Body of pancreas (tissue), 4 donors: ENCODE measurements at regions not wholly inside any gene's neighbourhood (a gene's known extent, or its start where the extent isn't known, plus 50 kb on each side); places are given as distances from the start of the nearest gene placed in this dataset.

ENCODE experiments used
- ATAC-seq: fragments of 150-250 bp; one replicate; pipeline ENCODE4 v1.9.1; 2016
- DNase-seq, 4 donors: peaks; one replicate each; pipeline ENCODE4 v3.0.0-alpha.2; 2019
- H3K27ac ChIP-seq, 4 donors: fragments of 200-600 bp; sonication (generic); 1 replicate in 3 of 4; 2 replicates in 1 of 4; pipeline versions ENCODE4 v1.5.1 to v1.6.1; 2016 to 2019; ENCODE audit warnings: mild to moderate bottlenecking in 1 of 4, mixed read lengths in 1 of 4, moderate library complexity in 1 of 4
- H3K27me3 ChIP-seq, 2 donors: fragments of 200-600 bp; sonication (generic); one replicate each; pipeline ENCODE4 v1.6.0; 2016; ENCODE audit warnings: mild to moderate bottlenecking in 1 of 2
- H3K36me3 ChIP-seq, 2 donors: fragments of 200-600 bp; sonication (generic); replicated peaks in 1 of 2; 2 replicates each; pipeline ENCODE4 v1.5.1; 2016; ENCODE audit warnings: low read depth in 2 of 2; ENCODE audit not compliant: insufficient read depth in 1 of 2
- H3K4me1 ChIP-seq: fragments of 200-600 bp; sonication (generic); one replicate; pipeline ENCODE4 v1.6.0; 2016
- H3K4me3 ChIP-seq, 2 donors: fragments of 200-600 bp; sonication (generic); 1 replicate in 1 of 2; 2 replicates in 1 of 2; pipeline ENCODE4 v1.5.1; 2016 to 2019
- H3K9me3 ChIP-seq, 3 donors: fragments of 200-600 bp; sonication (generic); 1 replicate in 2 of 3; 2 replicates in 1 of 3; pipeline ENCODE4 v1.5.1; 2016
- CTCF ChIP-seq, 7 experiments: fragments of 450-650 bp in 4 of 7; fragments of 200-600 bp in 3 of 7; sonication (generic) in 3 of 7; IDR thresholded peaks; one replicate each; pipeline ENCODE4 v1.5.1; 2016 to 2019; ENCODE audit warnings: antibody characterized with exemption in 7 of 7
- POLR2A ChIP-seq, 3 donors: fragments of 450-650 bp; IDR thresholded peaks; one replicate each; pipeline ENCODE4 v1.6.1; 2016; ENCODE audit warnings: antibody characterized with exemption in 3 of 3, mild to moderate bottlenecking in 2 of 3
- WGBS, 2 donors: methylation state at CpG; one replicate each; pipeline ENCODE4 v1.1.5; 2017; 5-methylcytosine and 5-hydroxymethylcytosine counted together
- intact Hi-C: fragments of 100-400 bp; cut with DNase I; formaldehyde crosslinking; loops from one replicate; pipeline ENCODE4 v1.15.1; 2023

GRCh38 chr1:213606252-213606820 is 381.4 kb upstream of the PROX1 start:
- no peaks in the 10 kb centered on the region for H3K9me3 ChIP-seq
- H3K36me3 ChIP-seq, result no peaks in the 10 kb centered on the region
- no peaks in the 10 kb centered on the region for H3K27me3 ChIP-seq
- 27 to 28% methylated on average over 5 of the region's 5 CpGs for WGBS, 2 donors
- peak in 1 of 4 donors; percentile 17 for DNase-seq
- no peak overlapping the region for H3K27ac ChIP-seq
- TF ChIP-seq POLR2A (IDR thresholded peaks at IDR 0.05) (no peak), CTCF (IDR thresholded peaks at IDR 0.05) (no peak)
- H3K4me1 ChIP-seq, result peaks cover 8% of the 10 kb centered on the region
- no peak for ATAC-seq
- intact Hi-C loops, result no loop called here
- H3K4me3 ChIP-seq, result no peak overlapping the region

GRCh38 chr1:213613549-213613948 is 374.2 kb upstream of the PROX1 start:
- no peak overlapping the region for H3K27ac ChIP-seq
- H3K4me1 ChIP-seq, result no peaks in the 10 kb centered on the region
- no peak overlapping the region for H3K4me3 ChIP-seq
- intact Hi-C loops, result no loop called here
- ATAC-seq (no peak), DNase-seq (no peak)
- no peaks in the 10 kb centered on the region for H3K36me3 ChIP-seq
- no peaks in the 10 kb centered on the region for H3K9me3 ChIP-seq
- no peaks in the 10 kb centered on the region for H3K27me3 ChIP-seq
- TF ChIP-seq CTCF (IDR thresholded peaks at IDR 0.05) (no peak), POLR2A (IDR thresholded peaks at IDR 0.05) (no peak)
- 90 to 93% methylated on average over 2 of the region's 2 CpGs for WGBS, 2 donors

GRCh38 chr1:213615226-213615916 is 372.4 kb upstream of the PROX1 start:
- H3K27me3 ChIP-seq, result no peaks in the 10 kb centered on the region
- intact Hi-C loops, result no loop called here
- H3K36me3 ChIP-seq, result no peaks in the 10 kb centered on the region
- no peak overlapping the region for H3K27ac ChIP-seq
- no peaks in the 10 kb centered on the region for H3K4me1 ChIP-seq
- H3K4me3 ChIP-seq, result no peak overlapping the region
- H3K9me3 ChIP-seq, result no peaks in the 10 kb centered on the region
- TF ChIP-seq POLR2A (IDR thresholded peaks at IDR 0.05) (no peak), CTCF (IDR thresholded peaks at IDR 0.05) (no peak)
- DNase-seq (no peak), ATAC-seq (no peak)
- 73 to 83% methylated on average over 1 to 4 of the region's 4 CpGs for WGBS, 2 donors

GRCh38 chr1:213617133-213617532 is 370.6 kb upstream of the PROX1 start:
- intact Hi-C loops, result no loop called here
- Histone ChIP-seq H3K27me3 (no peaks in the 10 kb centered on the region), H3K4me3 (no peak overlapping the region), H3K9me3 (no peaks in the 10 kb centered on the region), H3K4me1 (no peaks in the 10 kb centered on the region), H3K27ac (no peak overlapping the region), H3K36me3 (no peaks in the 10 kb centered on the region)
- ATAC-seq (no peak), DNase-seq (no peak)
- TF ChIP-seq CTCF (IDR thresholded peaks at IDR 0.05) (no peak), POLR2A (IDR thresholded peaks at IDR 0.05) (no peak)

- TF ChIP-seq CTCF (IDR thresholded peaks at IDR 0.05) (no peak), POLR2A (IDR thresholded peaks at IDR 0.05) (no peak)
- intact Hi-C loops, result no loop called here
- no peak for DNase-seq
These were observed 369.7 kb upstream of the PROX1 start for GRCh38 chr1:213618094-213618493.

More at GRCh38 chr1:213618094-213618493, 369.7 kb upstream of the PROX1 start:
- no peaks in the 10 kb centered on the region for H3K36me3 ChIP-seq
- no peaks in the 10 kb centered on the region for H3K27me3 ChIP-seq
- no peak for ATAC-seq
- no peak overlapping the region for H3K27ac ChIP-seq
- H3K4me1 ChIP-seq, result no peaks in the 10 kb centered on the region
- WGBS, 2 donors, result 56 to 64% methylated on average over 1 of the region's 1 CpG
- H3K4me3 ChIP-seq, result no peak overlapping the region
- H3K9me3 ChIP-seq, result no peaks in the 10 kb centered on the region
